HG03460 (cell line): ENCODE measurements at regions not wholly inside any gene's neighbourhood (a gene's known extent, or its start where the extent isn't known, plus 50 kb on each side); places are given as distances from the start of the nearest gene placed in this dataset.
"Not testable (repeated sequence)": the region's sequence is repeated elsewhere in the genome, so short reads cannot be mapped to it uniquely, and the experiment has no call there.

Experiments used
- ATAC-seq: cut with Tn5 transposase; IDR thresholded peaks from one replicate; pipeline ENCODE4 v1.9.1; 2021; ENCODE audit not compliant: unreplicated experiment

- not testable (repeated sequence) for ATAC-seq
Measured at GRCh38 chr3:159510988-159511387, 477.6 kb upstream of the IL12A start.

- ATAC-seq = no peak
Measured at GRCh38 chr3:159513444-159513843, 475.2 kb upstream of the IL12A start.

- no peak for ATAC-seq
Measured at GRCh38 chr3:159513867-159514380, 474.7 kb upstream of the IL12A start.

- ATAC-seq = no peak
Measured at GRCh38 chr3:159517105-159517504, 471.5 kb upstream of the IL12A start.

GRCh38 chr3:159520638-159521037 lies 468.0 kb upstream of the IL12A start:
- ATAC-seq = no peak

GRCh38 chr3:159522276-159522675 lies 466.4 kb upstream of the IL12A start:
- no peak for ATAC-seq

- no peak for ATAC-seq
Measured at GRCh38 chr3:159528251-159528895, 460.3 kb upstream of the IL12A start.

GRCh38 chr3:159532577-159532976 lies 456.1 kb upstream of the IL12A start:
- ATAC-seq = no peak

GRCh38 chr3:159534496-159534895 lies 454.1 kb upstream of the IL12A start:
- no peak for ATAC-seq

GRCh38 chr3:159536876-159537275 lies 451.8 kb upstream of the IL12A start:
- no peak for ATAC-seq

- no peak for ATAC-seq
Measured at GRCh38 chr3:159538507-159538906, 450.1 kb upstream of the IL12A start.

GRCh38 chr3:159540882-159541495 lies 447.6 kb upstream of the IL12A start:
- ATAC-seq = no peak

- no peak for ATAC-seq
Measured at GRCh38 chr3:159548675-159549335, 439.8 kb upstream of the IL12A start.

GRCh38 chr3:159555205-159555604 lies 433.4 kb upstream of the IL12A start:
- ATAC-seq = no peak

GRCh38 chr3:159559771-159560170 lies 428.9 kb upstream of the IL12A start:
- ATAC-seq = no peak

GRCh38 chr3:159560214-159560979 lies 428.2 kb upstream of the IL12A start:
- ATAC-seq = no peak

GRCh38 chr3:159565313-159565712 lies 423.3 kb upstream of the IL12A start:
- ATAC-seq = no peak

GRCh38 chr3:159583662-159584061 lies 405.0 kb upstream of the IL12A start:
- ATAC-seq = no peak

GRCh38 chr3:159584421-159584820 lies 404.2 kb upstream of the IL12A start:
- ATAC-seq = no peak

GRCh38 chr3:159586571-159587202 lies 401.9 kb upstream of the IL12A start:
- ATAC-seq = no peak
